ENCODE measurements at regions not wholly inside any gene's neighbourhood (a gene's known extent, or its start where the extent isn't known, plus 50 kb on each side); places are given as distances from the start of the nearest gene placed in this dataset.

DNA sequence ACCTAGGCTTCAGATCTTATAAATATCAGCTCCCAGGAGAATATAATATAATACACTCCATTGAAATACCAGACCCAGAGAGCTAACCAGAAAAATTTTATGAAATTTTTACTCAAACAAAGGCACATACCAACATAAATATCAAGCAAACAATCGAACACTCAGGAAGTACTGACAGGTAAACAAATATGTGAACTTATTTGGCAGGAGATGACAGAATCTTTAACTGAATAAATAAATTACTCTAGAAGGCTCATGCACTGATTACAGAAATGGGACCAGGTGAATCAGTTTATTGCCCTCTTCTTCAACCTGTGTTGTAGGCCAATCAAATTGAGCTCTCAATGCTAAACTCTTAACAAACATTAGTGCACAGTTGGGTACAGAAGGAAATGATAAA is 225.2 kb upstream of the PABPC4L start:
- no peak overlapping the region for H3K4me3 ChIP-seq (ENCODE audit: low read depth, low read length)
- peak; percentile 95 for DNase-seq (ENCODE audit: low read depth)
- TF ChIP-seq CTCF (IDR thresholded peaks at IDR 0.05; ENCODE audit: control insufficient read depth, extremely low read depth, insufficient read depth): no peak

GRCh38 chr4:134425756-134426155 is 224.2 kb upstream of the PABPC4L start:
- no peak for DNase-seq (ENCODE audit: low read depth)
- TF ChIP-seq CTCF (IDR thresholded peaks at IDR 0.05; ENCODE audit: control insufficient read depth, extremely low read depth, insufficient read depth): no peak
- H3K4me3 ChIP-seq (ENCODE audit: low read depth, low read length): no peak overlapping the region

- DNase-seq (ENCODE audit: low read depth): no peak
- H3K4me3 ChIP-seq (ENCODE audit: low read depth, low read length): no peak overlapping the region
- TF ChIP-seq CTCF (IDR thresholded peaks at IDR 0.05; ENCODE audit: control insufficient read depth, extremely low read depth, insufficient read depth): no peak
These were observed 221.2 kb upstream of the PABPC4L start for GRCh38 chr4:134422776-134423175.

DNA sequence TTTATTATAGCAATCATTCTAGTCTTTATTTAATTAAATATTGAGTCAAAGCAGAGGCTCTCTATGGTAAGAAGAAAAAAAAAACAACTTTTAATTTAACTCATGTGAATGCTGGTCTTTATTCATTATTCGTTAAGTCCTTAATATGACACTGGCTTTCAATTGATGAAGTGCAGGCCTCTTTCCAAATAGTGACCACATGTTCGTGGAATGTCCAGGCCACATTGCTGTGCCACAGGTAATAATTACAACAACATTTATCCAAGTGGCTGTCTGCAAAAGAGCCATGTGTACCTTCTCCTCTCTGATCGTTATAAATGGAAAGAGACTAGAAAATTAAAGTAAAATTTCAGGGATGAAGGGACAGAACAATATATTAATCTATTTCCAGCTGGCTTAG is 220.1 kb upstream of the PABPC4L start:
- TF ChIP-seq CTCF (IDR thresholded peaks at IDR 0.05; ENCODE audit: control insufficient read depth, extremely low read depth, insufficient read depth): no peak
- H3K4me3 ChIP-seq (ENCODE audit: low read depth, low read length): no peak overlapping the region
- no peak for DNase-seq (ENCODE audit: low read depth)

DNA sequence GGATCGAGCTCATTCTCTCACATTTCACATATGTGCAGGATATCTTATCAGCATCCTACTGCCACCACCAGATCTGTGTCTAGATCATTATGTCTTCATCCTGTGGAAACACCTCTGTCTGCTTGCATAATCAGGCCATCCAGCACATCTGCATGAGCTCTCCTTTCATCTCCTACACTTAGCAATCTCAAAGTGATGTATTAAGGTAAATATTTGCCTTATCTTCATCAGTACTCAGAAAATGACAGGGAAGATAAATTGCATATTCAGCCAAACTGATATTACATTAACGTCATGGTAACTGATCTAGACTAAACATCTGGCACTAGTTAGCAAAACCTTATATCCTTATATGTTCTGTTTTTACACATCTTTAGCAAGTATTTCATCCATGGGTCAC is 207.3 kb upstream of the PABPC4L start:
- H3K4me3 ChIP-seq (ENCODE audit: low read depth, low read length): no peak overlapping the region
- TF ChIP-seq CTCF (IDR thresholded peaks at IDR 0.05; ENCODE audit: control insufficient read depth, extremely low read depth, insufficient read depth): no peak
- DNase-seq (ENCODE audit: low read depth): no peak

- no peak for DNase-seq (ENCODE audit: low read depth)
- H3K4me3 ChIP-seq (ENCODE audit: low read depth, low read length): no peak overlapping the region
- no peak for TF ChIP-seq CTCF (IDR thresholded peaks at IDR 0.05; ENCODE audit: control insufficient read depth, extremely low read depth, insufficient read depth)
These were observed 200.2 kb upstream of the PABPC4L start for GRCh38 chr4:134401798-134402197.

DNA sequence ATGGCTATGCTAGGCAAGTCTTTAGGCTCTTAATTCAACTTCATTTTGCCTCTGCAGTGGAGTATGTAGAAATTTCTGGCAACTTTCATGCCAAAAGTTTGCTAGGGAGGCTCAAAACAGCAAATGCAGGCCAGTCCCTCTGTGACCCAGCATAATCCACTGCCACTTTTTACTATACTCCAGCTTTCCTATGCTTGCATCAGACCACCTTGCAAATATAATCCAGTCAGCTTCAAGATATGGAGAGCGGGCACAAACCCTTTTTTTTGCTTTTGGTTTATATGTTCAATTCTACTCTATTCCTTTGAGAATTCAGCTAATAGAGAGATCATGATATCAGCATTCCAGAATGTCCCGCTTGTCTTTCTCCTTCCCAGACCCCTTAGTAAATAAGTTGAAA is 192.0 kb upstream of the PABPC4L start:
- no peak overlapping the region for H3K4me3 ChIP-seq (ENCODE audit: low read depth, low read length)
- DNase-seq (ENCODE audit: low read depth): no peak
- no peak for TF ChIP-seq CTCF (IDR thresholded peaks at IDR 0.05; ENCODE audit: control insufficient read depth, extremely low read depth, insufficient read depth)

Data from LNCaP clone FGC (cell line).